H1 (cell line): ENCODE measurements at regions not wholly inside any gene's neighbourhood (a gene's known extent, or its start where the extent isn't known, plus 50 kb on each side); places are given as distances from the start of the nearest gene placed in this dataset.

Source experiments
- CTCF ChIA-PET: fragments of 300-600 bp; sonication (Branson Sonifier 250); formaldehyde crosslinking; loops from one replicate; lab custom pipeline; 2021; ENCODE audit not compliant: partially characterized antibody; lab: Charles Lee
- POLR2A ChIA-PET: fragments of 300-600 bp; sonication (Branson Sonifier 250); formaldehyde crosslinking; loops from one replicate; lab custom pipeline; 2021; ENCODE audit warnings: inconsistent platforms; ENCODE audit not compliant: partially characterized antibody; lab: Charles Lee
- DNase-seq, 2 experiments: peaks; one replicate each; pipeline versions ENCODE4 v3.0.0 to v3.0.0-alpha.2; 2010 to 2022; ENCODE audit warnings: low spot score in 2 of 2, low read depth in 1 of 2, mixed read lengths in 1 of 2
- FAIRE-seq: peaks from 2 replicates; lab custom pipeline; 2011; peaks lifted over from hg19 to GRCh38; lab: Jason Lieb, UNC
- H2AFZ ChIP-seq: 2 replicates; pipeline ENCODE4 v1.8.1; 2012; ENCODE audit warnings: low read length, inconsistent platforms
- H2AK5ac ChIP-seq: 2 replicates; pipeline ENCODE4 v1.6.1; 2013; ENCODE audit warnings: low read depth, low read length
- H2BK120ac ChIP-seq: replicated peaks from 2 replicates; pipeline ENCODE3; 2013; ENCODE audit warnings: low read depth, low read length, inconsistent platforms
- H2BK12ac ChIP-seq: 2 replicates; pipeline ENCODE4 v1.6.1; 2013; ENCODE audit warnings: low read depth, low read length
- H2BK15ac ChIP-seq: 2 replicates; pipeline ENCODE4 v1.6.1; 2013; ENCODE audit warnings: low read length
- H2BK20ac ChIP-seq: 2 replicates; pipeline ENCODE4 v1.6.1; 2013; ENCODE audit warnings: low read length
- H2BK5ac ChIP-seq: 2 replicates; pipeline ENCODE4 v1.6.1; 2013; ENCODE audit warnings: low read depth, low read length
- H3K14ac ChIP-seq: 2 replicates; pipeline ENCODE4 v1.6.1; 2013; ENCODE audit warnings: inconsistent platforms; ENCODE audit not compliant: insufficient read length
- H3K18ac ChIP-seq: 2 replicates; pipeline ENCODE4 v1.6.1; 2013; ENCODE audit warnings: low read length; ENCODE audit errors: extremely low read depth
- H3K23ac ChIP-seq: 2 replicates; pipeline ENCODE4 v1.6.1; 2013; ENCODE audit warnings: inconsistent platforms; ENCODE audit not compliant: insufficient read length
- H3K23me2 ChIP-seq: 2 replicates; pipeline ENCODE4 v1.6.1; 2013; ENCODE audit warnings: low read depth, low read length
- H3K27ac ChIP-seq: 2 replicates; pipeline ENCODE4 v1.6.1; 2011; ENCODE audit warnings: low read depth, low read length, inconsistent platforms
- H3K27me3 ChIP-seq, 4 experiments: replicated peaks in 1 of 4; 1 replicate in 1 of 4; 2 replicates in 3 of 4; pipeline versions ENCODE4 v1.6.1 to v1.8.1; 2011 to 2013; ENCODE audit warnings: low read length in 3 of 4, mild to moderate bottlenecking in 3 of 4, inconsistent platforms in 2 of 4, mixed read lengths in 2 of 4, moderate library complexity in 1 of 4; ENCODE audit not compliant: control insufficient read depth in 3 of 4, insufficient read depth in 3 of 4; ENCODE audit errors: extremely low read depth in 1 of 4
- H3K36me3 ChIP-seq, 4 experiments: 2 replicates each; pipeline versions ENCODE4 v1.6.1 to v1.8.1; 2011 to 2013; ENCODE audit warnings: mild to moderate bottlenecking in 4 of 4, low read length in 3 of 4, moderate library complexity in 2 of 4, control low read depth in 1 of 4, inconsistent platforms in 1 of 4; ENCODE audit not compliant: insufficient read depth in 4 of 4, control insufficient read depth in 2 of 4
- H3K4ac ChIP-seq: replicated peaks from 2 replicates; pipeline ENCODE3; 2013; ENCODE audit warnings: low read length, low read depth, mixed read lengths, inconsistent platforms; ENCODE audit not compliant: insufficient read length
- H3K4me1 ChIP-seq, 4 experiments: replicated peaks in 1 of 4; 1 replicate in 1 of 4; 2 replicates in 3 of 4; pipeline versions ENCODE4 v1.6.1 to v1.8.1; 2011 to 2013; ENCODE audit warnings: low read length in 3 of 4, inconsistent platforms in 2 of 4, mixed read lengths in 1 of 4; ENCODE audit not compliant: insufficient read depth in 4 of 4, control insufficient read depth in 3 of 4
- H3K4me2 ChIP-seq, 2 experiments: 2 replicates each; pipeline versions ENCODE4 v1.6.1 to v1.8.1; 2011 to 2013; ENCODE audit warnings: low read depth in 2 of 2, low read length in 2 of 2, control low read depth in 1 of 2, inconsistent platforms in 1 of 2, mild to moderate bottlenecking in 1 of 2; ENCODE audit not compliant: insufficient read depth in 1 of 2
- H3K4me3 ChIP-seq, 4 experiments: fragments of 200-600, 300-600 bp in 1 of 4; sonication (generic), shearing (Covaris generic), sonication (Bioruptor Twin) in 1 of 4; 2 replicates each; pipeline versions ENCODE4 v1.5.1 to v1.8.1; 2011 to 2016; ENCODE audit warnings: low read length in 4 of 4, low read depth in 3 of 4, control low read depth in 2 of 4, inconsistent platforms in 2 of 4, mild to moderate bottlenecking in 2 of 4, mixed read lengths in 1 of 4, moderate library complexity in 1 of 4; ENCODE audit not compliant: insufficient read depth in 2 of 4; ENCODE audit errors: extremely low read depth in 1 of 4
- H3K56ac ChIP-seq: replicated peaks from 2 replicates; pipeline ENCODE3; 2013; ENCODE audit warnings: low read depth, mild to moderate bottlenecking, mixed read lengths, low read length, inconsistent platforms; ENCODE audit not compliant: insufficient read length
- H3K79me1 ChIP-seq: 2 replicates; pipeline ENCODE4 v1.6.1; 2013; ENCODE audit warnings: low read depth, low read length, control low read depth
- H3K79me2 ChIP-seq, 2 experiments: 2 replicates each; pipeline versions ENCODE4 v1.6.1 to v1.8.1; 2012 to 2013; ENCODE audit warnings: low read length in 2 of 2, mild to moderate bottlenecking in 2 of 2, inconsistent platforms in 1 of 2; ENCODE audit not compliant: insufficient read depth in 2 of 2, control insufficient read depth in 1 of 2
- H3K9ac ChIP-seq, 4 experiments: replicated peaks in 1 of 4; 1 replicate in 1 of 4; 2 replicates in 3 of 4; pipeline versions ENCODE4 v1.6.1 to v1.8.1; 2011 to 2013; ENCODE audit warnings: low read depth in 3 of 4, low read length in 3 of 4, control low read depth in 2 of 4, mild to moderate bottlenecking in 2 of 4, moderate library complexity in 2 of 4, inconsistent platforms in 1 of 4; ENCODE audit errors: extremely low read depth in 1 of 4
- H3K9me3 ChIP-seq, 2 experiments: 2 replicates each; pipeline versions ENCODE4 v1.6.1 to v1.8.1; 2012 to 2013; ENCODE audit warnings: mild to moderate bottlenecking in 2 of 2, moderate library complexity in 2 of 2, control low read depth in 1 of 2, inconsistent platforms in 1 of 2, low read depth in 1 of 2, low read length in 1 of 2, mixed read lengths in 1 of 2; ENCODE audit not compliant: insufficient read depth in 2 of 2
- H4K20me1 ChIP-seq, 2 experiments: replicated peaks in 1 of 2; 2 replicates each; pipeline versions ENCODE3 to v1.8.1; 2011 to 2013; ENCODE audit warnings: inconsistent platforms in 2 of 2, low read length in 2 of 2, mild to moderate bottlenecking in 1 of 2; ENCODE audit not compliant: insufficient read depth in 2 of 2, control insufficient read depth in 1 of 2
- H4K5ac ChIP-seq: 2 replicates; pipeline ENCODE4 v1.6.1; 2013; ENCODE audit warnings: low read length, low read depth, mixed read lengths, inconsistent platforms; ENCODE audit not compliant: insufficient read length
- H4K8ac ChIP-seq: 2 replicates; pipeline ENCODE4 v1.8.0; 2013; ENCODE audit warnings: mild to moderate bottlenecking, moderate library complexity, low read length, inconsistent platforms; ENCODE audit not compliant: insufficient read depth; ENCODE audit errors: extremely low read depth
- H4K91ac ChIP-seq: replicated peaks from 2 replicates; pipeline ENCODE3; 2013; ENCODE audit warnings: low read length, mixed read lengths, inconsistent platforms; ENCODE audit not compliant: insufficient read length
- ATF3 ChIP-seq: IDR thresholded peaks from 2 replicates; pipeline ENCODE4 v1.6.1; 2011; ENCODE audit warnings: low read depth, mild to moderate bottlenecking, low read length; ENCODE audit not compliant: insufficient read depth
- BCL11A ChIP-seq, 2 experiments: IDR thresholded peaks; one replicate each; pipeline ENCODE4 v1.6.1; 2011; ENCODE audit warnings: low read depth in 2 of 2, low read length in 2 of 2, mild to moderate bottlenecking in 2 of 2
- BRCA1 ChIP-seq: IDR thresholded peaks from 2 replicates; pipeline ENCODE4 v1.6.1; 2012; ENCODE audit warnings: low read depth, low read length, improper control_type of control experiment
- CBX5 ChIP-seq: fragments of 300-800, 300-1000 bp; sonication (generic); IDR thresholded peaks from 2 replicates; pipeline ENCODE4 v1.7.1; 2016; ENCODE audit warnings: antibody characterized with exemption, low read length, low read depth
- CTBP2 ChIP-seq: IDR thresholded peaks from 2 replicates; pipeline ENCODE4 v1.7.0; 2011; ENCODE audit warnings: borderline replicate concordance, mild to moderate bottlenecking, moderate library complexity, mixed read lengths, low read length; ENCODE audit not compliant: insufficient read depth, insufficient read length
- JUN ChIP-seq: IDR thresholded peaks from 2 replicates; pipeline ENCODE4 v1.6.1; 2011; ENCODE audit warnings: low read depth, mild to moderate bottlenecking, improper control_type of control experiment, low read length
- KDM1A ChIP-seq: fragments of 200-600, 300-600 bp; sonication (generic); IDR thresholded peaks from 2 replicates; pipeline ENCODE4 v1.7.1; 2016; ENCODE audit warnings: mild to moderate bottlenecking, low read length, borderline replicate concordance
- POU5F1 ChIP-seq: IDR thresholded peaks from 2 replicates; pipeline ENCODE4 v1.6.1; 2011; ENCODE audit warnings: low read depth, mild to moderate bottlenecking, low read length, moderate library complexity
- RAD21 ChIP-seq, 2 experiments: IDR thresholded peaks in 1 of 2; conservative IDR thresholded peaks in 1 of 2; 2 replicates each; pipeline ENCODE4 v1.6.1; 2011; ENCODE audit warnings: low read depth in 2 of 2, low read length in 2 of 2, improper control_type of control experiment in 1 of 2, inconsistent platforms in 1 of 2, mild to moderate bottlenecking in 1 of 2, moderate library complexity in 1 of 2
- SIRT6 ChIP-seq: IDR thresholded peaks from one replicate; pipeline ENCODE4 v1.7.1; 2012; ENCODE audit warnings: low read length, inconsistent platforms
- SP2 ChIP-seq: IDR thresholded peaks from 2 replicates; pipeline ENCODE4 v1.6.1; 2012; ENCODE audit warnings: mild to moderate bottlenecking, low read length, inconsistent platforms
- TAF1 ChIP-seq: IDR thresholded peaks from 2 replicates; pipeline ENCODE4 v1.6.1; 2011; ENCODE audit warnings: mild to moderate bottlenecking, low read depth, low read length
- WGBS, 2 experiments: shearing (Covaris generic) in 1 of 2; methylation state at CpG; one replicate each; pipeline versions ENCODE4 v1.1.6 to v1.1.7; 2013 to 2015; ENCODE audit warnings: low lambda C conversion rate in 2 of 2, mixed read lengths in 2 of 2, inconsistent platforms in 1 of 2, low coverage in 1 of 2, missing lambda C conversion rate in 1 of 2; ENCODE audit not compliant: insufficient replicate concordance in 2 of 2, insufficient coverage in 1 of 2, insufficient read length in 1 of 2; ENCODE audit errors: extremely low coverage in 1 of 2, missing lambda C conversion rate in 1 of 2; 5-methylcytosine and 5-hydroxymethylcytosine counted together

DNA sequence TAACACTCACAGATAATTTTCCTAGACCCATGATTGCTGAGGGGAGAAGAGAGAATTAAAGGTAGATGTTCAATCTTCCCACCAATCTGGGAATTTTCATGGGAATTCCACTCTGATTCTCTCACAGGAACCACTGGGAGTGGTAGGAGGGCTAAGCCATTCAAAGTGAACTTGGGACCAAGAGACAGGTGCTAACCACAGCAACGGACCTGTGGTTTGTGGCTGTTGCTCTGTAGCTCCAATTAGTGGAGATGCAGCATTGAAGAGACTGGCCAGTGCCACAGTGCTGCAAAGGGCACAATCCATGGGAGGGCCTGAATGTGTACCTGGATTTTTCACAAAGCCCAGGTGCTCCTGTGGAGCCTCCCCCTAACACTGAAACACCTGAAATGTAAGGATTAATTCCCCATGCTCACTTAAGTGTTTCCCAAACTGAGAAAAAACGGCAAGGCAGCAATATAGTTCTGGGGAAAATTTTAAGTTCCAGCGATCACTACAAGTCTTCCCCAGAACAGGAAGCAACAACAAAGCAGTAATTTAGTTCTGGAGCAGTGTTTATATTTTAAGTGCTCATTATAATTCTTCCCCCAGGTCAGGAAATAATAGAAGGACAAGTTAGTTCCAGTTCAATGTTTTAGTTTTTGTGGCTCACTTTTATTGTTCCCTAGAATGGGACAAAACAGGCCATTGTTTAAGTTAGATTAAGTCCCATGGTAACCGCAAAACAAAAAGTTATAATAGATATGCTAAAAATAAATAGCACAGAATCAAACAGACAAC, 1045.8 kb downstream of the CNTNAP5 start:
- Histone ChIP-seq H3K9ac (no peak overlapping the region), H2BK5ac (no peak overlapping the region), H3K27ac (no peak overlapping the region), H4K20me1 (no peaks in the 10 kb centered on the region), H3K4me2 (no peak overlapping the region), H3K18ac (no peak overlapping the region; the same call in 1 of the 2 replicates), H3K23ac (no peak overlapping the region), H3K23me2 (no peaks in the 10 kb centered on the region; the same call in 1 of the 2 replicates), H3K14ac (no peak overlapping the region), H4K5ac (no peak overlapping the region), H3K79me1 (no peaks in the 10 kb centered on the region), H3K79me2 (no peaks in the 10 kb centered on the region), H2BK15ac (no peak overlapping the region), H3K9me3 (peaks cover 3 to 17% of the 10 kb centered on the region in 2 experiments; a peak in 3 of 4 replicates), H2BK120ac (no peak overlapping the region), H2BK12ac (no peak overlapping the region), H3K27me3 (no peaks in the 10 kb centered on the region), H3K36me3 (peaks cover 0 to 6% (median 0%) of the 10 kb centered on the region in 4 experiments; a peak in 1 of 8 replicates), H2AFZ (0 out of 2 replicates have a peak overlapping the region, but pooled peaks have one; percentile 12), H3K56ac (no peak overlapping the region), H4K8ac (no peak overlapping the region), H4K91ac (no peak overlapping the region), H2BK20ac (no peak overlapping the region), H3K4ac (no peak overlapping the region), H3K4me3 (no peak overlapping the region), H3K4me1 (no peaks in the 10 kb centered on the region), H2AK5ac (no peak overlapping the region)
- DNase-seq (no peak), FAIRE-seq (peak; percentile 36)
- ChIA-PET CTCF (no interaction called here), POLR2A (no interaction called here)
- 93% methylated on average over 4 of the region's 4 CpGs; no CpG with 5 or more reads in 1 of the 2 experiments for WGBS, 2 experiments
- no peak for TF ChIP-seq KDM1A
- TF ChIP-seq BRCA1 = no peak
- no peak for TF ChIP-seq BCL11A (IDR thresholded peaks at IDR 0.05; ENCODE audit: low read depth in 2 of 2, low read length in 2 of 2)
- no peak for TF ChIP-seq CTBP2
- no peak for TF ChIP-seq POU5F1
- no peak for TF ChIP-seq SP2
- no peak for TF ChIP-seq JUN
- no peak for TF ChIP-seq ATF3
- no peak for TF ChIP-seq CBX5
- TF ChIP-seq TAF1 = no peak
- no peak for TF ChIP-seq SIRT6
- no peak for TF ChIP-seq RAD21 (IDR thresholded peaks at IDR 0.05 in 1 of 2, conservative IDR thresholded peaks at IDR 0.05 in 1 of 2; ENCODE audit: low read depth in 2 of 2, low read length in 2 of 2)
